ENCODE measurements at regions not wholly inside any gene's neighbourhood (a gene's known extent, or its start where the extent isn't known, plus 50 kb on each side); places are given as distances from the start of the nearest gene placed in this dataset.

DNA sequence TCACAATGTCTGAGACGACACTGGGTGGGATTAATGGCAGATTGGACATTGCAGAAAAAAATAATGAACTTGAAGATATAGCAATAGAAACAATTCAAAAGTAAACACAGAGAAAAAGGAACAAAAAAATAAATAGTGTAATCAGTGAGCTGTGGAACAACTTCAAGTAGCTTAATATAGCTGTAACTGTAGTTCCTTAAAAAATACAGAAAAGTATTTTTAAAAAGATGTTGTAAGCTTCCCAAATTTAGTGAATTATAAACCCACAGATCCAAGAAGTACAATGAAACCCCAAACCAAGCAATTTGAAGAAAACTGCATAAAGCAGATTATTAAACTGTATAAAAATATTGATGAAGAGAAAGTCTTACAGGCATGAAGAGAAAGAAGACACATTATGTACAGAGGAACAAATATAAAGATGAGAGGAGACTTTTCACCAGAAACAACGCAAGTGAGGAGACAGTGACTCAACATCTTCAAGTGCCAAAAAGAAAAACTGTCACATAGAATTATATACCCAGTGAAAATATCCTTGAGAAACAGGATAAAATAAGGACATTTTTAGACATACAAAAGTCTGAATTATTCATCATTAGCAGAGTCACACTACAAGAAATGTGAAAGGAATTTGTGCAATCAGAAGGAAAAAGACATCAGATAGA is 176.4 kb downstream of the NFKBIZ start:
- TF ChIP-seq POLR2A (IDR thresholded peaks at IDR 0.05) (no peak), POLR2AphosphoS5 (IDR thresholded peaks at IDR 0.05) (no peak), EP300 (IDR thresholded peaks at IDR 0.05) (no peak)
- TF ChIP-seq, protein P1, sequence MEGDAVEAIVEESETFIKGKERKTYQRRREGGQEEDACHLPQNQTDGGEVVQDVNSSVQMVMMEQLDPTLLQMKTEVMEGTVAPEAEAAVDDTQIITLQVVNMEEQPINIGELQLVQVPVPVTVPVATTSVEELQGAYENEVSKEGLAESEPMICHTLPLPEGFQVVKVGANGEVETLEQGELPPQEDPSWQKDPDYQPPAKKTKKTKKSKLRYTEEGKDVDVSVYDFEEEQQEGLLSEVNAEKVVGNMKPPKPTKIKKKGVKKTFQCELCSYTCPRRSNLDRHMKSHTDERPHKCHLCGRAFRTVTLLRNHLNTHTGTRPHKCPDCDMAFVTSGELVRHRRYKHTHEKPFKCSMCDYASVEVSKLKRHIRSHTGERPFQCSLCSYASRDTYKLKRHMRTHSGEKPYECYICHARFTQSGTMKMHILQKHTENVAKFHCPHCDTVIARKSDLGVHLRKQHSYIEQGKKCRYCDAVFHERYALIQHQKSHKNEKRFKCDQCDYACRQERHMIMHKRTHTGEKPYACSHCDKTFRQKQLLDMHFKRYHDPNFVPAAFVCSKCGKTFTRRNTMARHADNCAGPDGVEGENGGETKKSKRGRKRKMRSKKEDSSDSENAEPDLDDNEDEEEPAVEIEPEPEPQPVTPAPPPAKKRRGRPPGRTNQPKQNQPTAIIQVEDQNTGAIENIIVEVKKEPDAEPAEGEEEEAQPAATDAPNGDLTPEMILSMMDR (IDR thresholded peaks at IDR 0.05): no peak
